ENCODE measurements at regions not wholly inside any gene's neighbourhood (a gene's known extent, or its start where the extent isn't known, plus 50 kb on each side); places are given as distances from the start of the nearest gene placed in this dataset.

GRCh38 chr20:12020846-12021245 is 103.2 kb downstream of the BTBD3 start:
- Histone ChIP-seq H3K27ac (no peak overlapping the region), H4K20me1 (ENCODE audit: insufficient read depth, poor library complexity, severe bottlenecking) (no peaks in the 10 kb centered on the region), H3K36me3 (replicated peaks; ENCODE audit: insufficient read depth, low read depth) (no peaks in the 10 kb centered on the region), H3K4me3 (no peak overlapping the region), H3K27me3 (no peaks in the 10 kb centered on the region), H3K9me2 (replicated peaks; ENCODE audit: insufficient read depth) (no peaks in the 10 kb centered on the region), H3K4me1 (ENCODE audit: insufficient read depth) (no peaks in the 10 kb centered on the region), H3K9me3 (ENCODE audit: low read depth) (no peaks in the 10 kb centered on the region), H3K79me2 (no peaks in the 10 kb centered on the region), H2AFZ (no peak overlapping the region), H3K4me2 (no peak overlapping the region)
- WGBS (ENCODE audit: low lambda C conversion rate, missing lambda C conversion rate): 81% methylated on average over 4 of the region's 4 CpGs
- DNase-seq (ENCODE audit: low spot score): no peak
- TF ChIP-seq EZH2 (IDR thresholded peaks at IDR 0.05; ENCODE audit: borderline replicate concordance) (no peak), EZH2phosphoT487 (IDR thresholded peaks at IDR 0.05; ENCODE audit: low read depth, severe bottlenecking, unreplicated experiment) (no peak), CTCF (IDR thresholded peaks at IDR 0.05; ENCODE audit: poor library complexity) (no peak)

GRCh38 chr20:12022126-12022525 is 104.4 kb downstream of the BTBD3 start:
- Histone ChIP-seq H3K27ac (no peak overlapping the region), H3K4me3 (no peak overlapping the region), H3K4me2 (no peak overlapping the region), H3K9me3 (ENCODE audit: low read depth) (no peaks in the 10 kb centered on the region), H4K20me1 (ENCODE audit: insufficient read depth, poor library complexity, severe bottlenecking) (no peaks in the 10 kb centered on the region), H3K9me2 (replicated peaks; ENCODE audit: insufficient read depth) (no peaks in the 10 kb centered on the region), H3K27me3 (no peaks in the 10 kb centered on the region), H2AFZ (no peak overlapping the region), H3K79me2 (no peaks in the 10 kb centered on the region), H3K36me3 (replicated peaks; ENCODE audit: insufficient read depth, low read depth) (no peaks in the 10 kb centered on the region), H3K4me1 (ENCODE audit: insufficient read depth) (no peaks in the 10 kb centered on the region)
- 94% methylated on average over 2 of the region's 2 CpGs for WGBS (ENCODE audit: low lambda C conversion rate, missing lambda C conversion rate)
- no peak for DNase-seq (ENCODE audit: low spot score)
- TF ChIP-seq CTCF (IDR thresholded peaks at IDR 0.05; ENCODE audit: poor library complexity) (no peak), EZH2 (IDR thresholded peaks at IDR 0.05; ENCODE audit: borderline replicate concordance) (no peak), EZH2phosphoT487 (IDR thresholded peaks at IDR 0.05; ENCODE audit: low read depth, severe bottlenecking, unreplicated experiment) (no peak)

GRCh38 chr20:12023194-12023795 is 105.6 kb downstream of the BTBD3 start:
- Histone ChIP-seq H3K79me2 (no peaks in the 10 kb centered on the region), H3K9me2 (replicated peaks; ENCODE audit: insufficient read depth) (no peaks in the 10 kb centered on the region), H3K36me3 (replicated peaks; ENCODE audit: insufficient read depth, low read depth) (no peaks in the 10 kb centered on the region), H4K20me1 (ENCODE audit: insufficient read depth, poor library complexity, severe bottlenecking) (no peaks in the 10 kb centered on the region), H3K27me3 (no peaks in the 10 kb centered on the region), H2AFZ (no peak overlapping the region), H3K4me1 (ENCODE audit: insufficient read depth) (no peaks in the 10 kb centered on the region), H3K4me3 (no peak overlapping the region), H3K9me3 (ENCODE audit: low read depth) (no peaks in the 10 kb centered on the region), H3K4me2 (no peak overlapping the region), H3K27ac (no peak overlapping the region)
- no peak for DNase-seq (ENCODE audit: low spot score)
- WGBS (ENCODE audit: low lambda C conversion rate, missing lambda C conversion rate): 93% methylated on average over 3 of the region's 3 CpGs
- TF ChIP-seq EZH2phosphoT487 (IDR thresholded peaks at IDR 0.05; ENCODE audit: low read depth, severe bottlenecking, unreplicated experiment) (no peak), CTCF (IDR thresholded peaks at IDR 0.05; ENCODE audit: poor library complexity) (no peak), EZH2 (IDR thresholded peaks at IDR 0.05; ENCODE audit: borderline replicate concordance) (no peak)

All from hepatocyte (in vitro differentiated cells).